MM.1S (cell line): ENCODE measurements at regions not wholly inside any gene's neighbourhood (a gene's known extent, or its start where the extent isn't known, plus 50 kb on each side); places are given as distances from the start of the nearest gene placed in this dataset.

ENCODE experiments used
- DNase-seq: peaks from one replicate; pipeline ENCODE4 v3.0.0-alpha.2; 2015
- H2AFZ ChIP-seq: fragments of 300-600 bp; sonication (generic); 2 replicates; pipeline ENCODE4 v1.6.0; 2016; ENCODE audit warnings: antibody characterized with exemption, low read length
- H3F3A ChIP-seq: fragments of 300-600 bp; sonication (generic); 2 replicates; pipeline ENCODE4 v1.6.1; 2016; ENCODE audit warnings: mild to moderate bottlenecking, antibody characterized with exemption, low read length, moderate library complexity, mixed read lengths; ENCODE audit not compliant: insufficient read depth
- H3K27ac ChIP-seq: fragments of 300-600 bp; sonication (generic); 2 replicates; pipeline ENCODE4 v1.5.1; 2016; ENCODE audit warnings: mild to moderate bottlenecking, low read length
- H3K27me3 ChIP-seq: fragments of 300-600 bp; sonication (generic); replicated peaks from 2 replicates; pipeline ENCODE4 v1.6.0; 2016; ENCODE audit warnings: low read length; ENCODE audit not compliant: insufficient read depth
- H3K36me3 ChIP-seq: fragments of 300-600 bp; sonication (generic); replicated peaks from 2 replicates; pipeline ENCODE4 v1.6.1; 2016; ENCODE audit warnings: mild to moderate bottlenecking, low read length, mixed read lengths; ENCODE audit not compliant: insufficient read depth
- H3K4me1 ChIP-seq: fragments of 300-600 bp; sonication (generic); 2 replicates; pipeline ENCODE4 v1.6.1; 2016; ENCODE audit warnings: low read length, mixed read lengths
- H3K4me2 ChIP-seq: fragments of 300-600 bp; sonication (generic); 2 replicates; pipeline ENCODE4 v1.6.0; 2016; ENCODE audit warnings: low read depth, low read length
- H3K4me3 ChIP-seq: fragments of 300-600 bp; sonication (generic); 2 replicates; pipeline ENCODE4 v1.5.1; 2016; ENCODE audit warnings: low read length, mixed read lengths
- H3K79me2 ChIP-seq: fragments of 300-600 bp; sonication (generic); 2 replicates; pipeline ENCODE4 v1.6.1; 2016; ENCODE audit warnings: mixed run types, low read length, mixed read lengths
- H3K9ac ChIP-seq: fragments of 300-600 bp; sonication (generic); 2 replicates; pipeline ENCODE4 v1.6.1; 2016; ENCODE audit warnings: low read length, mixed read lengths
- H3K9me2 ChIP-seq: fragments of 300-600 bp; sonication (generic); replicated peaks from 2 replicates; pipeline ENCODE4 v1.6.1; 2016; ENCODE audit warnings: mild to moderate bottlenecking, low read length, mixed read lengths; ENCODE audit not compliant: insufficient read depth
- H3K9me3 ChIP-seq: fragments of 300-600 bp; sonication (generic); replicated peaks from 2 replicates; pipeline ENCODE4 v1.6.1; 2016; ENCODE audit warnings: mild to moderate bottlenecking, low read length, mixed read lengths; ENCODE audit not compliant: insufficient read depth
- H4K20me1 ChIP-seq: fragments of 300-600 bp; sonication (generic); 2 replicates; pipeline ENCODE4 v1.6.1; 2016; ENCODE audit warnings: mild to moderate bottlenecking, low read length, moderate library complexity, mixed read lengths; ENCODE audit not compliant: insufficient read depth
- EZH2 ChIP-seq: fragments of 300-600 bp; sonication (generic); optimal IDR thresholded peaks from 2 replicates; pipeline ENCODE3; 2017; ENCODE audit warnings: low read depth, mild to moderate bottlenecking, antibody characterized with exemption, low read length, mixed read lengths
- EZH2phosphoT487 ChIP-seq: fragments of 300-600 bp; sonication (generic); IDR thresholded peaks from 2 replicates; pipeline ENCODE4 v1.6.1; 2018; ENCODE audit warnings: antibody characterized with exemption, low read length
- TF ChIP-seq, protein P1 (sequence below): fragments of 300-600 bp; sonication (generic); IDR thresholded peaks from 2 replicates; pipeline ENCODE4 v1.5.1; 2016; ENCODE audit warnings: antibody characterized with exemption, low read length, mixed read lengths

DNA sequence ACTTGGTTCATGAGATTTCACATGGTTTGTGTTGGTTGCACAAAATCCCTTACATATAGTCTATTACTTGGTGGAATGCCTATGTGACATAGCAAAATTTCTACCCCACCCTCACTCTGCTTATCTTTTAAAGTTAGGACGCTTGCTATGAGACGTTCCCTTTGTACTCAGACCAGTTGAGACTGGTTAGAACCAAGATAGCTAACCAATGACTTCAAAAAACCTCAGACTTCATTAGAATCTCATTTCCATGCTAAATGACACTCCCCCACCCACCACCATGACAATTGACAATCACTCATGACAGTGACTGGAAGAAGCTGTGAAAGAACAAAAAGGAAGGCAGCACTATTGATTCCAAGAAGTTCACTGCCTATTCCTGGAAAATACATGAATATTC is 313.6 kb downstream of the ETS1 start:
- H3K79me2 ChIP-seq: no peaks in the 10 kb centered on the region
- no peaks in the 10 kb centered on the region for H3F3A ChIP-seq
- H2AFZ ChIP-seq: no peak overlapping the region
- no peak for DNase-seq
- H3K9me2 ChIP-seq: no peaks in the 10 kb centered on the region
- no peaks in the 10 kb centered on the region for H4K20me1 ChIP-seq
- no peaks in the 10 kb centered on the region for H3K9me3 ChIP-seq
- no peaks in the 10 kb centered on the region for H3K27me3 ChIP-seq
- TF ChIP-seq, protein P1, sequence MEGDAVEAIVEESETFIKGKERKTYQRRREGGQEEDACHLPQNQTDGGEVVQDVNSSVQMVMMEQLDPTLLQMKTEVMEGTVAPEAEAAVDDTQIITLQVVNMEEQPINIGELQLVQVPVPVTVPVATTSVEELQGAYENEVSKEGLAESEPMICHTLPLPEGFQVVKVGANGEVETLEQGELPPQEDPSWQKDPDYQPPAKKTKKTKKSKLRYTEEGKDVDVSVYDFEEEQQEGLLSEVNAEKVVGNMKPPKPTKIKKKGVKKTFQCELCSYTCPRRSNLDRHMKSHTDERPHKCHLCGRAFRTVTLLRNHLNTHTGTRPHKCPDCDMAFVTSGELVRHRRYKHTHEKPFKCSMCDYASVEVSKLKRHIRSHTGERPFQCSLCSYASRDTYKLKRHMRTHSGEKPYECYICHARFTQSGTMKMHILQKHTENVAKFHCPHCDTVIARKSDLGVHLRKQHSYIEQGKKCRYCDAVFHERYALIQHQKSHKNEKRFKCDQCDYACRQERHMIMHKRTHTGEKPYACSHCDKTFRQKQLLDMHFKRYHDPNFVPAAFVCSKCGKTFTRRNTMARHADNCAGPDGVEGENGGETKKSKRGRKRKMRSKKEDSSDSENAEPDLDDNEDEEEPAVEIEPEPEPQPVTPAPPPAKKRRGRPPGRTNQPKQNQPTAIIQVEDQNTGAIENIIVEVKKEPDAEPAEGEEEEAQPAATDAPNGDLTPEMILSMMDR: no peak
- no peak for TF ChIP-seq EZH2
- TF ChIP-seq EZH2phosphoT487: no peak
- H3K36me3 ChIP-seq: no peaks in the 10 kb centered on the region
- H3K27ac ChIP-seq: no peak overlapping the region
- H3K9ac ChIP-seq: no peak overlapping the region
- no peak overlapping the region for H3K4me2 ChIP-seq
- no peaks in the 10 kb centered on the region for H3K4me1 ChIP-seq
- H3K4me3 ChIP-seq: no peak overlapping the region

GRCh38 chr11:128271401-128271800 is 316.0 kb downstream of the ETS1 start:
- no peaks in the 10 kb centered on the region for H4K20me1 ChIP-seq
- no peak overlapping the region for H3K27ac ChIP-seq
- no peak for DNase-seq
- H2AFZ ChIP-seq: no peak overlapping the region
- H3K4me2 ChIP-seq: no peak overlapping the region
- H3K36me3 ChIP-seq: no peaks in the 10 kb centered on the region
- no peaks in the 10 kb centered on the region for H3K27me3 ChIP-seq
- no peaks in the 10 kb centered on the region for H3K4me1 ChIP-seq
- H3F3A ChIP-seq: no peaks in the 10 kb centered on the region
- no peak overlapping the region for H3K4me3 ChIP-seq
- H3K9me3 ChIP-seq: no peaks in the 10 kb centered on the region
- no peak for TF ChIP-seq EZH2
- no peaks in the 10 kb centered on the region for H3K79me2 ChIP-seq
- no peaks in the 10 kb centered on the region for H3K9me2 ChIP-seq
- no peak overlapping the region for H3K9ac ChIP-seq

DNA sequence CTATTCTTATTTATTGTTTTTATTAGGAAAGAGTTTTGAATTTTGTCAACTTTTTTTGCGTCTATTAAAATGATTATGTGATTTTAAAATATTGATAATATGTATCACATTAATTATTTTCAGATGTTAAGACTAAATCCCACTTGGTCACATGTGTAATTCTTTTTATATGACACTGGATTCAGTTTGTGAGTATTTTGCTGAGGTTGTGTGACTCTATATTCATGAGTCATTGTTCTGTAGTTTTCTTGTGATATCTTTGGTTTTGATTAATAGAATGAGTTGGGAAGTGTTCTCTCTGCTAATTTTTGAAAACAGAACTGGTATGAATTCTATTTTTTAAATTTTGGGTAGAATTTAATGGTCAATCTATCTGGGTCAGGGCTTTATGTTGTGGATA is 317.9 kb downstream of the ETS1 start:
- H3K4me2 ChIP-seq: no peak overlapping the region
- H3K36me3 ChIP-seq: no peaks in the 10 kb centered on the region
- no peak overlapping the region for H3K4me3 ChIP-seq
- no peaks in the 10 kb centered on the region for H3F3A ChIP-seq
- H3K27me3 ChIP-seq: no peaks in the 10 kb centered on the region
- no peaks in the 10 kb centered on the region for H3K79me2 ChIP-seq
- H3K9me2 ChIP-seq: no peaks in the 10 kb centered on the region
- no peaks in the 10 kb centered on the region for H3K9me3 ChIP-seq
- no peak for TF ChIP-seq EZH2phosphoT487
- no peak for TF ChIP-seq EZH2
- TF ChIP-seq, protein P1: no peak
- H2AFZ ChIP-seq: no peak overlapping the region
- no peak overlapping the region for H3K27ac ChIP-seq
- H3K9ac ChIP-seq: no peak overlapping the region
- no peaks in the 10 kb centered on the region for H3K4me1 ChIP-seq
- H4K20me1 ChIP-seq: no peaks in the 10 kb centered on the region
- DNase-seq: no peak

DNA sequence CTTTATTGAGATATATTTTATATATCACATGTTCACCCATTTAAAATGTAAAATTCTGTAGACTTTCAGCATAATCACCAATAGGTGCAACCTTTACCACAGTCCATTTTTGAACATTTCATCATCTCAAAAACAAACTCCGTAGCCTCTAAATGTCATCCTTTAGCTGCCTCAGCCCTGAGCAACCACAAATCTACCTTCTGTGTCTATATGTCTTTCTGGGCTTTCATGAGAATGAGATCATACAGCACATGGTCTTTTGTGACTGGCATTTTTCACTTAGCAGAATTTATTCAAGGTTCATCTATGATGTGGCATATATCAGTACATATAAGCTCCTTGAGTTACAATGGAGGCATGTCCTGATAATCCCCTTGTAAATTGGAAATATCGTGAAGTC is 320.5 kb downstream of the ETS1 start:
- no peak overlapping the region for H3K9ac ChIP-seq
- H3K36me3 ChIP-seq: no peaks in the 10 kb centered on the region
- no peaks in the 10 kb centered on the region for H4K20me1 ChIP-seq
- no peaks in the 10 kb centered on the region for H3K4me1 ChIP-seq
- H3K9me2 ChIP-seq: no peaks in the 10 kb centered on the region
- no peak for TF ChIP-seq EZH2
- TF ChIP-seq, protein P1: no peak
- TF ChIP-seq EZH2phosphoT487: no peak
- H3K27me3 ChIP-seq: no peaks in the 10 kb centered on the region
- no peak overlapping the region for H3K4me2 ChIP-seq
- no peak overlapping the region for H3K27ac ChIP-seq
- DNase-seq: no peak
- H3K9me3 ChIP-seq: no peaks in the 10 kb centered on the region
- no peaks in the 10 kb centered on the region for H3F3A ChIP-seq
- no peaks in the 10 kb centered on the region for H3K79me2 ChIP-seq
- H3K4me3 ChIP-seq: no peak overlapping the region
- H2AFZ ChIP-seq: no peak overlapping the region
